ENCODE measurements at regions not wholly inside any gene's neighbourhood (a gene's known extent, or its start where the extent isn't known, plus 50 kb on each side); places are given as distances from the start of the nearest gene placed in this dataset.

DNA sequence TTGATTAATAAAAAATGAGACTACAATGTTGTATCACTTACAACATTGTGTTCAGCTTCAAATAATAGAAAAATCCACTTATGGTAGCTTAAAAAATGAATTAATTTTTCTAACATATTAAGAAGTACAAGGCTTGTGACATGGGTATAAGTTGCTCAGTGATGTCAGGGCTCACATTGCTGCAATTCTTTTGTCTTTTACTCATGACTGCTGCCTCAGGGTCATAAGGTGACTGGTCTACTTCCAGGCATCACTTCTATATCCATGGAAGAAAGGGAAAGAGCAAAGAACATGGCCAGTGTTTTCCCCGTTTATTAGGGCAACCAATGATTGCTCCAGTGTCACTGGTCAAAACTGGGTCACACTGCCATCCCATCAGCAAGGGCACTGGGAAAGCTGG, 295.3 kb downstream of the MAP2K4 start:
- Histone ChIP-seq H3K36me3 (ENCODE audit: control insufficient read depth in 2 of 2, insufficient read depth in 2 of 2, low read length in 1 of 2) (no peaks in the 10 kb centered on the region), H3K9ac (ENCODE audit: control insufficient read depth, insufficient read depth, low read length) (no peak overlapping the region), H3K27ac (ENCODE audit: control insufficient read depth, insufficient read depth) (no peak overlapping the region), H3K9me3 (replicated peaks; ENCODE audit: control insufficient read depth, insufficient read depth, low read length) (no peaks in the 10 kb centered on the region; the same call in 1 of the 3 replicates), H2AFZ (ENCODE audit: control insufficient read depth, low read depth, low read length) (no peak overlapping the region), H3K27me3 (replicated peaks in 1 of 2; ENCODE audit: control insufficient read depth in 2 of 2, insufficient read depth in 2 of 2, low read length in 1 of 2) (no peaks in the 10 kb centered on the region), H3K4me3 (no peak overlapping the region), H3K79me2 (ENCODE audit: control insufficient read depth, insufficient read depth, low read length) (no peaks in the 10 kb centered on the region), H3K4me2 (ENCODE audit: control insufficient read depth, insufficient read depth) (no peak overlapping the region), H4K20me1 (ENCODE audit: control insufficient read depth, insufficient read depth) (no peaks in the 10 kb centered on the region), H3K4me1 (ENCODE audit: control insufficient read depth, insufficient read depth, low read length) (no peaks in the 10 kb centered on the region)
- ChIA-PET POLR2A (no interaction called here), RAD21 (ENCODE audit: unreplicated experiment) (no interaction called here), SMC1A (ENCODE audit: uncharacterized antibody, unreplicated experiment) (no interaction called here), CTCF (no interaction called here)
- ATAC-seq (no peak), FAIRE-seq (no peak), DNase-seq (ENCODE audit: low read depth, low spot score) (no peak)
- in situ Hi-C loops (cut with MboI) = no loop called here
- BruUV-seq (replicated peaks) = no TSS peak
- intact Hi-C loops (cut with micrococcal nuclease; ENCODE audit: unreplicated experiment) = loop anchor here (10.0 kb wide), 1 partner anchor 59 kb away; no protein-coding TSS in a partner anchor
- 37% methylated on average over 1 of the region's 1 CpG for WGBS (ENCODE audit: insufficient coverage, insufficient replicate concordance, low lambda C conversion rate, missing lambda C conversion rate)
- TF ChIP-seq EGR1 (IDR thresholded peaks at IDR 0.05; ENCODE audit: borderline replicate concordance in 1 of 2, low read depth in 2 of 2, low read length in 2 of 2) = no peak
- no peak for TF ChIP-seq IRF4 (IDR thresholded peaks at IDR 0.05; ENCODE audit: low read depth, low read length)
- TF ChIP-seq CUX1 (IDR thresholded peaks at IDR 0.05; ENCODE audit: insufficient replicate concordance, low read depth, low read length) = no peak
- no peak for TF ChIP-seq TCF12 (IDR thresholded peaks at IDR 0.05; ENCODE audit: low read depth, low read length)
- no peak for TF ChIP-seq POLR2AphosphoS5 (IDR thresholded peaks at IDR 0.05; ENCODE audit: low read length)
- no peak for TF ChIP-seq PML (IDR thresholded peaks at IDR 0.05; ENCODE audit: low read length)
- TF ChIP-seq RB1 (IDR thresholded peaks at IDR 0.05; ENCODE audit: borderline replicate concordance) = no peak
- TF ChIP-seq, protein P1, sequence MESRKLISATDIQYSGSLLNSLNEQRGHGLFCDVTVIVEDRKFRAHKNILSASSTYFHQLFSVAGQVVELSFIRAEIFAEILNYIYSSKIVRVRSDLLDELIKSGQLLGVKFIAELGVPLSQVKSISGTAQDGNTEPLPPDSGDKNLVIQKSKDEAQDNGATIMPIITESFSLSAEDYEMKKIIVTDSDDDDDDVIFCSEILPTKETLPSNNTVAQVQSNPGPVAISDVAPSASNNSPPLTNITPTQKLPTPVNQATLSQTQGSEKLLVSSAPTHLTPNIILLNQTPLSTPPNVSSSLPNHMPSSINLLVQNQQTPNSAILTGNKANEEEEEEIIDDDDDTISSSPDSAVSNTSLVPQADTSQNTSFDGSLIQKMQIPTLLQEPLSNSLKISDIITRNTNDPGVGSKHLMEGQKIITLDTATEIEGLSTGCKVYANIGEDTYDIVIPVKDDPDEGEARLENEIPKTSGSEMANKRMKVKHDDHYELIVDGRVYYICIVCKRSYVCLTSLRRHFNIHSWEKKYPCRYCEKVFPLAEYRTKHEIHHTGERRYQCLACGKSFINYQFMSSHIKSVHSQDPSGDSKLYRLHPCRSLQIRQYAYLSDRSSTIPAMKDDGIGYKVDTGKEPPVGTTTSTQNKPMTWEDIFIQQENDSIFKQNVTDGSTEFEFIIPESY (IDR thresholded peaks at IDR 0.05) = no peak
- TF ChIP-seq KAT2A (conservative IDR thresholded peaks at IDR 0.05; ENCODE audit: control insufficient read depth, low read depth, low read length) = no peak
- no peak for TF ChIP-seq ZNF687 (IDR thresholded peaks at IDR 0.05)
- TF ChIP-seq, protein P2, sequence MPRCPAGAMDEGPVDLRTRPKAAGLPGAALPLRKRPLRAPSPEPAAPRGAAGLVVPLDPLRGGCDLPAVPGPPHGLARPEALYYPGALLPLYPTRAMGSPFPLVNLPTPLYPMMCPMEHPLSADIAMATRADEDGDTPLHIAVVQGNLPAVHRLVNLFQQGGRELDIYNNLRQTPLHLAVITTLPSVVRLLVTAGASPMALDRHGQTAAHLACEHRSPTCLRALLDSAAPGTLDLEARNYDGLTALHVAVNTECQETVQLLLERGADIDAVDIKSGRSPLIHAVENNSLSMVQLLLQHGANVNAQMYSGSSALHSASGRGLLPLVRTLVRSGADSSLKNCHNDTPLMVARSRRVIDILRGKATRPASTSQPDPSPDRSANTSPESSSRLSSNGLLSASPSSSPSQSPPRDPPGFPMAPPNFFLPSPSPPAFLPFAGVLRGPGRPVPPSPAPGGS (IDR thresholded peaks at IDR 0.05; ENCODE audit: borderline replicate concordance, insufficient read depth, low read depth, low read length, poor library complexity, severe bottlenecking) = no peak

Data from GM12878 (cell line).